Neural crest cell (in vitro differentiated cells): ENCODE measurements at regions not wholly inside any gene's neighbourhood (a gene's known extent, or its start where the extent isn't known, plus 50 kb on each side); places are given as distances from the start of the nearest gene placed in this dataset.
A peak's percentile ranks its signal among the peaks of the same experiment; 100 is the strongest.

ENCODE experiments used
- DNase-seq: peaks from one replicate; pipeline ENCODE4 v3.0.0; 2021; ENCODE audit warnings: low read depth, mixed read lengths, low spot score
- H3K27ac Mint-ChIP-seq: one replicate; pipeline ENCODE4 v1.8.0; 2021; ENCODE audit warnings: mild to moderate bottlenecking, mixed read lengths; ENCODE audit not compliant: unreplicated experiment
- H3K27me3 Mint-ChIP-seq: 2 replicates; pipeline ENCODE4 v1.8.0; 2021; ENCODE audit warnings: low read depth, mild to moderate bottlenecking, mixed read lengths
- H3K36me3 Mint-ChIP-seq: 2 replicates; pipeline ENCODE4 v1.8.0; 2021; ENCODE audit warnings: low read depth, mild to moderate bottlenecking, mixed read lengths
- H3K4me1 Mint-ChIP-seq: 2 replicates; pipeline ENCODE4 v1.8.0; 2021; ENCODE audit warnings: mixed read lengths
- H3K4me3 Mint-ChIP-seq: one replicate; pipeline ENCODE4 v1.8.0; 2021; ENCODE audit warnings: mild to moderate bottlenecking, mixed read lengths
- H3K9me3 Mint-ChIP-seq: 2 replicates; pipeline ENCODE4 v1.8.0; 2021; ENCODE audit warnings: mixed read lengths
- TF ChIP-seq, protein P1 (sequence below): fragments of 200-600 bp; sonication (generic); conservative IDR thresholded peaks from 2 replicates; pipeline ENCODE4 v1.5.0; 2021; ENCODE audit warnings: antibody characterized with exemption, mild to moderate bottlenecking

DNA sequence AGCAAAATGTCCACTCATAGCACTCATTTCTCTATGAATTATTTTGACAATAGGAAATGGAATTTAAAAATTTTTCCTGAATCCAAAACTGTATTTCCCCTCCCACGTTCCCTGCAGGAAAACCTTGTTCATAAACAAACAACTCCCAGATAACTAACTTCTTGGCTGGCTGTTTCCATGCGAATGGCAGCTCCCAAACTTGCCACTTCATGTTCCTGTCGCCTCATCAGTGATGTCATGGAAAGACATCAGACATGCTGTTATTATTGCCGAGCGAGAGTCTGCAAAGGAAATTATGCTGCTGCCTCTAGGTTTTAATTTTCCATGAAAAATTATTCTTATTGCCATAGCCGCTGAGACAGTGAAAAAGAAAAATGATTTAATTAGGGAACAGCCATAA lies 117.0 kb upstream of the RIOK3 start:
- H3K36me3 Mint-ChIP-seq: peaks cover 4% of the 10 kb centered on the region
- no peak overlapping the region for H3K4me3 Mint-ChIP-seq
- H3K9me3 Mint-ChIP-seq: no peaks in the 10 kb centered on the region

DNA sequence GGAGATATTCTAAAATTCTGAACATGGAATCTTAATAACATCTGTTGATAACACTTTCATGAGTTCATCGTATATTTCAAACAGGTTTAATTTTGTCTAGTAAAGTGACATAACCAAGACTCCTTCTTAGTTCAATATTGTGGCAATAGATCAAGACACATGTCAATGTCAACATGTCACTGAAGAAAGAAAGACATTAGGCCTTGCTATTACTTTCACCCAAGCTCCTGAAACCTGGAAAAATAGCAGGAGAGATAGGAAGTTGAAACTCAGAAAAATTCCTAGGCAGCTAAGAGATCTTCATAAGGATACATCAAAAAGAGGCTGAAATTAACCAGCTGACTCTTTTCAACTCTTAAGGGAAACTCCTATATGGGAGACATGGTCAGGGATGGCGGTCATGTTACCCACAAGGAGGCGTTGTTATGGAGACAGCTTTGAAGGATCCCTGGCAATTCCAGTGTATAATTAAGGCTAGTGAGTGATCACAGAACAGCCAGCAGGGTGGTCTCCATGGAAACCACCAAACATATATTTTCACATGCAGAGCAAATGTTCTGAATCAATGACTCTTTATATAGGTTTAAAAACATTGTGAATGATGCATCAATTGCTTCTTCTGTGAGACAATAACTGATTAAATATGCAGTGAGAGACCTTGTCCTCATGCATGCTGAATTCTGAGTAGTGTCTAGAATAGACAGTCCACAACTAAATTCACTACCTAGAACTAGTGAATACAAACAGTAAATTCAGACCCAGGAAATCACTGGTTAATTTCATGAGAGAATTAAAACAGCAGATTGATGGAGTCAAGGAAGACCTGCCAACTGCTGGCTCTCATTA lies 115.3 kb upstream of the RIOK3 start:
- TF ChIP-seq, protein P1, sequence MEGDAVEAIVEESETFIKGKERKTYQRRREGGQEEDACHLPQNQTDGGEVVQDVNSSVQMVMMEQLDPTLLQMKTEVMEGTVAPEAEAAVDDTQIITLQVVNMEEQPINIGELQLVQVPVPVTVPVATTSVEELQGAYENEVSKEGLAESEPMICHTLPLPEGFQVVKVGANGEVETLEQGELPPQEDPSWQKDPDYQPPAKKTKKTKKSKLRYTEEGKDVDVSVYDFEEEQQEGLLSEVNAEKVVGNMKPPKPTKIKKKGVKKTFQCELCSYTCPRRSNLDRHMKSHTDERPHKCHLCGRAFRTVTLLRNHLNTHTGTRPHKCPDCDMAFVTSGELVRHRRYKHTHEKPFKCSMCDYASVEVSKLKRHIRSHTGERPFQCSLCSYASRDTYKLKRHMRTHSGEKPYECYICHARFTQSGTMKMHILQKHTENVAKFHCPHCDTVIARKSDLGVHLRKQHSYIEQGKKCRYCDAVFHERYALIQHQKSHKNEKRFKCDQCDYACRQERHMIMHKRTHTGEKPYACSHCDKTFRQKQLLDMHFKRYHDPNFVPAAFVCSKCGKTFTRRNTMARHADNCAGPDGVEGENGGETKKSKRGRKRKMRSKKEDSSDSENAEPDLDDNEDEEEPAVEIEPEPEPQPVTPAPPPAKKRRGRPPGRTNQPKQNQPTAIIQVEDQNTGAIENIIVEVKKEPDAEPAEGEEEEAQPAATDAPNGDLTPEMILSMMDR: peak; percentile 34
- H3K36me3 Mint-ChIP-seq: no peaks in the 10 kb centered on the region
- H3K4me1 Mint-ChIP-seq: peaks cover 36% of the 10 kb centered on the region
- H3K9me3 Mint-ChIP-seq: no peaks in the 10 kb centered on the region
- DNase-seq: peak; percentile 17
- H3K27me3 Mint-ChIP-seq: no peaks in the 10 kb centered on the region
- H3K4me3 Mint-ChIP-seq: no peak overlapping the region
- H3K27ac Mint-ChIP-seq: no peak overlapping the region

More for the DNA sequence above, 117.0 kb upstream of the RIOK3 start:
- TF ChIP-seq, protein P1: no peak
- peaks cover 35% of the 10 kb centered on the region for H3K4me1 Mint-ChIP-seq
- no peak overlapping the region for H3K27ac Mint-ChIP-seq
- H3K27me3 Mint-ChIP-seq: no peaks in the 10 kb centered on the region
- no peak for DNase-seq

GRCh38 chr18:23340661-23341060 lies 112.4 kb upstream of the RIOK3 start:
- Mint-ChIP-seq H3K27me3 (no peaks in the 10 kb centered on the region), H3K36me3 (no peaks in the 10 kb centered on the region), H3K4me1 (peaks cover 36% of the 10 kb centered on the region), H3K9me3 (no peaks in the 10 kb centered on the region), H3K27ac (no peak overlapping the region), H3K4me3 (no peak overlapping the region)
- DNase-seq: no peak
- TF ChIP-seq, protein P1: no peak

GRCh38 chr18:23341383-23341782 lies 111.7 kb upstream of the RIOK3 start:
- Mint-ChIP-seq H3K4me1 (peaks cover 34% of the 10 kb centered on the region), H3K9me3 (no peaks in the 10 kb centered on the region), H3K4me3 (no peak overlapping the region), H3K36me3 (no peaks in the 10 kb centered on the region), H3K27ac (no peak overlapping the region), H3K27me3 (no peaks in the 10 kb centered on the region)
- TF ChIP-seq, protein P1: no peak
- DNase-seq: no peak

DNA sequence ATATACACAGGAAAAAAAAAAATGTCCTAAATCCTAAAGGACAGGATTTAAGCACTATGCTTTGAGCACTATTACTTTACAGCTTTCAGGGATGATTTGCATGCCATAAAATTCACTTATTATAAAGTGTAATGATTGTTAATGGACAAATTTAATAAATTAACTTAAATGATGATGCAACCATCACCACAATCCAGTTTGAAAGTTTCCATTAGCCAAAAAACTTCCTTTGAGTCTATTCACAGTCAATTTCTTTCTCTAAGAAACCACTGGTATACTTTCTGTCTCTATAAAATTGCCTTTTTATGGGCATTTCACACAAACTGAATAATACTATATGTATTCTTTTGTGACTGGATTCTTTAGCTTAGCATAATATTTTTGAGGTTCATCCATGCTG lies 111.1 kb upstream of the RIOK3 start:
- peaks cover 28% of the 10 kb centered on the region for H3K4me1 Mint-ChIP-seq
- TF ChIP-seq, protein P1: no peak
- no peak for DNase-seq
- H3K4me3 Mint-ChIP-seq: no peak overlapping the region
- H3K27ac Mint-ChIP-seq: no peak overlapping the region
- no peaks in the 10 kb centered on the region for H3K36me3 Mint-ChIP-seq
- no peaks in the 10 kb centered on the region for H3K27me3 Mint-ChIP-seq
- no peaks in the 10 kb centered on the region for H3K9me3 Mint-ChIP-seq
